ENCODE measurements at regions not wholly inside any gene's neighbourhood (a gene's known extent, or its start where the extent isn't known, plus 50 kb on each side); places are given as distances from the start of the nearest gene placed in this dataset.

GRCh38 chr6:41452763-41453162 is 93.4 kb upstream of the FOXP4 start:
- TF ChIP-seq CTCF (IDR thresholded peaks at IDR 0.05; ENCODE audit: insufficient read depth, low read length, poor library complexity, severe bottlenecking), result no peak
- TF ChIP-seq EZH2phosphoT487 (conservative IDR thresholded peaks at IDR 0.05; ENCODE audit: low read length), result no peak
